Caco-2 (cell line): ENCODE measurements at regions not wholly inside any gene's neighbourhood (a gene's known extent, or its start where the extent isn't known, plus 50 kb on each side); places are given as distances from the start of the nearest gene placed in this dataset.

Experiments used
- BruUV-seq: library from RNA; stranded (reverse); fragments of 400-500 nt; replicated peaks from 2 replicates; lab custom pipeline; 2021; lab: Mats Ljungman, UMichigan
- CTCF ChIA-PET: fragments of 300-600 bp; sonication (Branson Sonifier 250); formaldehyde crosslinking; loops from one replicate; lab custom pipeline; 2022; ENCODE audit warnings: antibody characterized with exemption; lab: Charles Lee
- POLR2A ChIA-PET: fragments of 300-600 bp; sonication (Branson Sonifier 250); formaldehyde crosslinking; loops from one replicate; lab custom pipeline; 2022; ENCODE audit warnings: antibody characterized with exemption; lab: Charles Lee
- DNase-seq, 2 experiments: peaks; one replicate each; pipeline versions ENCODE4 v3.0.0 to v3.0.0-alpha.2; 2020 to 2022
- H3K27me3 ChIP-seq: replicated peaks from 2 replicates; pipeline ENCODE4 v1.6.0; 2011; ENCODE audit warnings: low read length; ENCODE audit not compliant: control insufficient read depth, insufficient read depth
- H3K36me3 ChIP-seq: 2 replicates; pipeline ENCODE4 v1.5.1; 2011; ENCODE audit warnings: low read length; ENCODE audit not compliant: control insufficient read depth, insufficient read depth
- H3K4me1 ChIP-seq: fragments of 250-450 bp; sonication (Bioruptor Pico); 2 replicates; pipeline ENCODE4 v1.5.1; 2020; ENCODE audit warnings: mild to moderate bottlenecking
- H3K4me3 ChIP-seq: 2 replicates; pipeline ENCODE4 v1.5.1; 2011; ENCODE audit warnings: low read depth, mild to moderate bottlenecking, control low read depth, low read length
- H3K9me3 ChIP-seq: fragments of 250-450 bp; sonication (Bioruptor Pico); 2 replicates; pipeline ENCODE4 v1.5.1; 2020; ENCODE audit warnings: mild to moderate bottlenecking, moderate library complexity
- H3K27ac Mint-ChIP-seq: one replicate; pipeline ENCODE4 v1.8.0; 2022; ENCODE audit warnings: mixed read lengths; ENCODE audit not compliant: unreplicated experiment
- H3K27me3 Mint-ChIP-seq: one replicate; pipeline ENCODE4 v1.8.0; 2022; ENCODE audit warnings: mixed read lengths; ENCODE audit not compliant: insufficient read depth, unreplicated experiment
- H3K36me3 Mint-ChIP-seq: one replicate; pipeline ENCODE4 v1.8.0; 2022; ENCODE audit warnings: mild to moderate bottlenecking, mixed read lengths; ENCODE audit not compliant: insufficient read depth, unreplicated experiment
- H3K4me1 Mint-ChIP-seq: one replicate; pipeline ENCODE4 v1.8.0; 2022; ENCODE audit warnings: low read depth, mixed read lengths; ENCODE audit not compliant: unreplicated experiment
- H3K4me3 Mint-ChIP-seq: one replicate; pipeline ENCODE4 v1.8.0; 2022; ENCODE audit warnings: mild to moderate bottlenecking, moderate library complexity, mixed read lengths; ENCODE audit not compliant: unreplicated experiment
- H3K9me3 Mint-ChIP-seq: one replicate; pipeline ENCODE4 v1.8.0; 2022; ENCODE audit warnings: mixed read lengths; ENCODE audit not compliant: unreplicated experiment
- CTCF ChIP-seq, 2 experiments: fragments of 200-600 bp in 1 of 2; IDR thresholded peaks; 1 replicate in 1 of 2; 2 replicates in 1 of 2; pipeline versions ENCODE4 v1.5.1 to v1.8.0; 2011 to 2022; ENCODE audit warnings: antibody characterized with exemption in 1 of 2, control low read depth in 1 of 2, inconsistent platforms in 1 of 2, low read depth in 1 of 2, low read length in 1 of 2, mild to moderate bottlenecking in 1 of 2, moderate library complexity in 1 of 2; ENCODE audit not compliant: insufficient read depth in 1 of 2, severe bottlenecking in 1 of 2, unreplicated experiment in 1 of 2
- intact Hi-C: fragments of 100-400 bp; cut with micrococcal nuclease; formaldehyde crosslinking; loops from one replicate; pipeline ENCODE4 v1.10.0; 2022; ENCODE audit not compliant: unreplicated experiment

GRCh38 chr14:95024380-95024779 lies 132.9 kb downstream of the DICER1 start:
- Mint-ChIP-seq H3K4me1 (no peaks in the 10 kb centered on the region), H3K27ac (no peak overlapping the region), H3K27me3 (peaks cover 8% of the 10 kb centered on the region), H3K4me3 (no peak overlapping the region), H3K36me3 (no peaks in the 10 kb centered on the region), H3K9me3 (no peaks in the 10 kb centered on the region)
- intact Hi-C loops, result no loop called here
- no peak for TF ChIP-seq CTCF (IDR thresholded peaks at IDR 0.05; ENCODE audit: insufficient read depth in 1 of 2, low read depth in 1 of 2, low read length in 1 of 2, severe bottlenecking in 1 of 2, unreplicated experiment in 1 of 2)
- no peaks in the 10 kb centered on the region for H3K27me3 ChIP-seq
- no peak overlapping the region for H3K4me3 ChIP-seq
- ChIA-PET POLR2A (no interaction called here), CTCF (no interaction called here)
- no peaks in the 10 kb centered on the region for H3K4me1 ChIP-seq
- no TSS peak for BruUV-seq
- H3K36me3 ChIP-seq, result no peaks in the 10 kb centered on the region
- H3K9me3 ChIP-seq, result no peaks in the 10 kb centered on the region
- no peak for DNase-seq

DNA sequence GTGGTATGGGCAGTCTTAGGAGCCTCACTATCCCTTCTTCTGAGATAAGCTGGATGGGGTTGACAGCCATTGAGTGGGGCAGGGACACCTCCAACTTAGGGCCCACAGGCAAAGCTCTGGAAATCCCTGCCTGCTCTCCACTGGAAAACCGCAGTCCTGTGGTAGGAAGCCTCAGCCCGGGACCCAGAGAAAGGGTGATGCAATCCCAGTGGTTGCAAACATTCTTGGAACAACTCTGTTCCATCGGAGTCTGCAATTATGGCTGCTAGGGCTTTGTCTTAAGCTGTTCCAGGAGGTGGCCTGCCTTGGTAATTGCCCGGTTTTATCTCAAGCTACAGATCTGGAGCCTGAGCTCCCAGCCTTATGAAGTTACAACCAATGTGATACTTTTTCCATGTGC lies 133.4 kb downstream of the DICER1 start:
- no peaks in the 10 kb centered on the region for H3K9me3 ChIP-seq
- POLR2A ChIA-PET, result no interaction called here
- H3K4me1 Mint-ChIP-seq, result no peaks in the 10 kb centered on the region
- CTCF ChIA-PET, result no interaction called here
- peaks cover 3% of the 10 kb centered on the region for H3K27me3 Mint-ChIP-seq
- no peak for DNase-seq
- no peaks in the 10 kb centered on the region for H3K27me3 ChIP-seq
- H3K36me3 ChIP-seq, result no peaks in the 10 kb centered on the region
- H3K4me3 ChIP-seq, result no peak overlapping the region
- no peak overlapping the region for H3K4me3 Mint-ChIP-seq
- TF ChIP-seq CTCF (IDR thresholded peaks at IDR 0.05; ENCODE audit: insufficient read depth in 1 of 2, low read depth in 1 of 2, low read length in 1 of 2, severe bottlenecking in 1 of 2, unreplicated experiment in 1 of 2), result no peak
- H3K9me3 Mint-ChIP-seq, result no peaks in the 10 kb centered on the region
- no peaks in the 10 kb centered on the region for H3K4me1 ChIP-seq
- intact Hi-C loops, result no loop called here
- H3K36me3 Mint-ChIP-seq, result no peaks in the 10 kb centered on the region
- no peak overlapping the region for H3K27ac Mint-ChIP-seq
- no TSS peak for BruUV-seq

DNA sequence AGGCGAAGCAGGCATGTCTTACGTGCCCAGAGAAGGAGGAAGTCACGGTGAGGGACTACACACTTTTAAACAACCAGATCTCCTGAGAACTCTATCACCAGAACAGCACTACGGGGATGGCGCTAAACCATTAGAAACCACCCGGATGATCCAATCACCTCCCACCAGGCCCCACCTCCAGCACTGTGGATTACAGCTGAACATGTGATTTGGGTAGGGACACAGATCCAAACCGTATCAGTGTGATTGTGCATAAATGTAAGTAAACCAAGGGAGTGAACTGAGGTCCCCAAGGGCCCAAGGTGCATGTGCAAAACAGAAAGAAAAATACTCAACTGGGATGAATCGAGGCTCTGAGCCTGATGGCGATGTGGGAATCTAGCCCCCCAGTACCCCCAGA lies 134.2 kb downstream of the DICER1 start:
- no TSS peak for BruUV-seq

More for the DNA sequence above, 134.2 kb downstream of the DICER1 start:
- H3K4me1 ChIP-seq, result no peaks in the 10 kb centered on the region
- TF ChIP-seq CTCF (IDR thresholded peaks at IDR 0.05; ENCODE audit: insufficient read depth in 1 of 2, low read depth in 1 of 2, low read length in 1 of 2, severe bottlenecking in 1 of 2, unreplicated experiment in 1 of 2), result no peak
- Mint-ChIP-seq H3K27me3 (peaks cover 2% of the 10 kb centered on the region), H3K4me1 (no peaks in the 10 kb centered on the region), H3K9me3 (no peaks in the 10 kb centered on the region), H3K36me3 (no peaks in the 10 kb centered on the region), H3K27ac (no peak overlapping the region), H3K4me3 (no peak overlapping the region)
- intact Hi-C loops, result no loop called here
- POLR2A ChIA-PET, result no interaction called here
- no peaks in the 10 kb centered on the region for H3K9me3 ChIP-seq
- no peaks in the 10 kb centered on the region for H3K27me3 ChIP-seq
- no peaks in the 10 kb centered on the region for H3K36me3 ChIP-seq
- CTCF ChIA-PET, result no interaction called here
- H3K4me3 ChIP-seq, result no peak overlapping the region
- DNase-seq, result no peak
